ENCODE measurements at regions not wholly inside any gene's neighbourhood (a gene's known extent, or its start where the extent isn't known, plus 50 kb on each side); places are given as distances from the start of the nearest gene placed in this dataset.

- no peaks in the 10 kb centered on the region for H3K4me1 ChIP-seq
- no peaks in the 10 kb centered on the region for H3K9me3 ChIP-seq
- DNase-seq (no peak), ATAC-seq (no peak)
- intact Hi-C loops (cut with DNase I): no loop called here
- no peak for TF ChIP-seq POLR2A (IDR thresholded peaks at IDR 0.05)
- no peak for TF ChIP-seq CTCF (IDR thresholded peaks at IDR 0.05)
- no peaks in the 10 kb centered on the region for H3K27me3 ChIP-seq
- H3K27ac ChIP-seq: no peak overlapping the region
- H3K36me3 ChIP-seq (replicated peaks in 1 of 2; ENCODE audit: insufficient read depth in 1 of 2, low read depth in 2 of 2): no peaks in the 10 kb centered on the region
- WGBS, 2 donors: 75 to 85% methylated on average over 18 of the region's 18 CpGs
- no peak overlapping the region for H3K4me3 ChIP-seq
Observed at GRCh38 chr11:71064702-71065515, 187.5 kb downstream of the SHANK2 start.

DNA sequence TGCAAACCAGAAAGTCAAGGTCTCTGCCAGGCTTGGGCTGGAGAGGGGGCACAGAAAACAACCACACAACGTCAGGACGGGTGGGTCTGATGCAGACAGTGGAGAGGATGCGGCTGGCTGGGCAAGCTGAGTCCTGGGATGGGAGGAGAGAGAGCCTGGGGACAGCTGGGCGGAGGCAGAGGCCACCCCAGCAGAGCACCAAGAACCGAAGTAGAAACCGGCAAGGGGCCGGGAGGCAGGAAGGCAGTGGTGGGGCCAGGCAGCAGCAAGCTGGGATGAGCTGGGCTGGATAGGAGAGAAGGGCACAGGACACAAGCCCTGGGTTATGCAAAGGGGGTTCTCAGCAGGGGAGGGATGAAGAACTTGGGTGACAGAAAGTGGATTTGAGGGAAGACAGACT, 188.2 kb downstream of the SHANK2 start:
- TF ChIP-seq POLR2A (IDR thresholded peaks at IDR 0.05) (no peak), CTCF (IDR thresholded peaks at IDR 0.05) (no peak)
- Histone ChIP-seq H3K4me1 (no peaks in the 10 kb centered on the region), H3K9me3 (no peaks in the 10 kb centered on the region), H3K27ac (no peak overlapping the region), H3K36me3 (replicated peaks in 1 of 2; ENCODE audit: insufficient read depth in 1 of 2, low read depth in 2 of 2) (no peaks in the 10 kb centered on the region), H3K27me3 (no peaks in the 10 kb centered on the region), H3K4me3 (no peak overlapping the region)
- intact Hi-C loops (cut with DNase I): no loop called here
- WGBS, 2 donors: 74 to 76% methylated on average over 6 to 7 of the region's 7 CpGs
- no peak for ATAC-seq
- DNase-seq: no peak

DNA sequence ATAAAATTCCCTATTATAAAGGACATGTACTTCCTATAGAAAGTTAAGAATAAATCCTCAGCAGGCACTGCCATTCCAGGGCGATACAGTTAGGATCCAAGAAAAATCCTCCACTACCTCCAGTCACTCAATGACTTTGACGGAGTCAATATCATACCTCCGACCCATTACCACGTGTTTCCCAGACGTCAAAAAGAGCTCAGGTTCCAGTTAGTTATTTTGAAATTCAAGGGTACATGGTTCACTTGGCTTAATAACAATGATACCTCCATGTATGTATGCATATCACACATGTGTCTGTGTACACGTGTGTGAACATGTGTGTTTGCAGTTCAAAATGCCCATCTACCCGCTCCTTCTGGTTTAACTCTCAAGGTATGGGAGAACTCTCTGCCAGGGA, 189.2 kb downstream of the SHANK2 start:
- intact Hi-C loops (cut with DNase I): no loop called here
- WGBS, 2 donors: 89 to 90% methylated on average over 7 of the region's 7 CpGs
- no peak overlapping the region for H3K4me3 ChIP-seq
- no peaks in the 10 kb centered on the region for H3K27me3 ChIP-seq
- no peak overlapping the region for H3K27ac ChIP-seq
- no peaks in the 10 kb centered on the region for H3K4me1 ChIP-seq
- no peak for TF ChIP-seq POLR2A (IDR thresholded peaks at IDR 0.05)
- no peak for TF ChIP-seq CTCF (IDR thresholded peaks at IDR 0.05)
- H3K36me3 ChIP-seq (replicated peaks in 1 of 2; ENCODE audit: insufficient read depth in 1 of 2, low read depth in 2 of 2): no peaks in the 10 kb centered on the region
- H3K9me3 ChIP-seq: no peaks in the 10 kb centered on the region
- no peak for ATAC-seq
- no peak for DNase-seq

GRCh38 chr11:71062199-71062598, 190.2 kb downstream of the SHANK2 start:
- intact Hi-C loops (cut with DNase I): no loop called here
- Histone ChIP-seq H3K27ac (no peak overlapping the region), H3K4me1 (no peaks in the 10 kb centered on the region), H3K9me3 (no peaks in the 10 kb centered on the region), H3K4me3 (no peak overlapping the region), H3K36me3 (replicated peaks in 1 of 2; ENCODE audit: insufficient read depth in 1 of 2, low read depth in 2 of 2) (no peaks in the 10 kb centered on the region), H3K27me3 (no peaks in the 10 kb centered on the region)
- ATAC-seq (no peak), DNase-seq (no peak)
- TF ChIP-seq CTCF (IDR thresholded peaks at IDR 0.05): no peak
- no peak for TF ChIP-seq POLR2A (IDR thresholded peaks at IDR 0.05)
- WGBS, 2 donors: 89 to 100% methylated on average over 3 of the region's 3 CpGs

DNA sequence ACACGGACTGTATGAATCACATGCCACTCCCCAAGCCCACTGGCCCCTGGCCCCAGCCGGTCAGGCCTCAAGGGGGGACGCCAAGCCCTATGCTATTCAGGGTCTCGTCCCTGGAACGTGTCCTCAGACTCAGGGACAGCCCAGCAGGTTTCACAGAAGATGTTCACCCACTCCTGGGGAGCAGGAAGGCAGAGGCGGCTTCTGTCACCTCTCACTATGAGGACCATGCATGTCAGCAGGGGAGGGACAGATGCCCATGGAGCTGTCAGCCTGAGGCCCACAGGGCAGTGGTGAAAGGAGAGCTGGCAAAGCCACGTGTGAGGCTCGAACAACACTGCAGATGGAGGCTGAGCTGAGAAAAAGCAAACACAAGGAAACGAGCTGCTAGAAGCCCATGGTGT, 192.0 kb downstream of the SHANK2 start:
- TF ChIP-seq POLR2A (IDR thresholded peaks at IDR 0.05) (no peak), CTCF (IDR thresholded peaks at IDR 0.05) (no peak)
- Histone ChIP-seq H3K9me3 (no peaks in the 10 kb centered on the region), H3K27ac (no peak overlapping the region), H3K27me3 (no peaks in the 10 kb centered on the region), H3K36me3 (replicated peaks in 1 of 2; ENCODE audit: insufficient read depth in 1 of 2, low read depth in 2 of 2) (peaks cover 0 to 3% of the 10 kb centered on the region in 2 donors), H3K4me3 (no peak overlapping the region), H3K4me1 (no peaks in the 10 kb centered on the region)
- no peak for DNase-seq
- ATAC-seq: no peak
- 69 to 82% methylated on average over 4 to 9 of the region's 9 CpGs for WGBS, 2 donors
- intact Hi-C loops (cut with DNase I): no loop called here
